ENCODE measurements at regions not wholly inside any gene's neighbourhood (a gene's known extent, or its start where the extent isn't known, plus 50 kb on each side); places are given as distances from the start of the nearest gene placed in this dataset.

- no peaks in the 10 kb centered on the region for H3K4me1 ChIP-seq
- H3K27ac ChIP-seq: no peak overlapping the region
- H3K9me3 ChIP-seq: no peaks in the 10 kb centered on the region
- no peak for TF ChIP-seq POLR2A (IDR thresholded peaks at IDR 0.05)
- TF ChIP-seq CTCF (IDR thresholded peaks at IDR 0.05): no peak
- DNase-seq: no peak
- intact Hi-C loops (cut with DNase I): no loop called here
- no peak overlapping the region for H3K4me3 ChIP-seq (replicated peaks in 1 of 3)
- no peaks in the 10 kb centered on the region for H3K36me3 ChIP-seq
- WGBS, 2 donors: 87 to 97% methylated on average over 3 of the region's 3 CpGs
- H3K27me3 ChIP-seq: no peaks in the 10 kb centered on the region
Measured at GRCh38 chr7:68760556-68760955, 837.7 kb upstream of the AUTS2 start.

GRCh38 chr7:68767462-68767861, 830.8 kb upstream of the AUTS2 start:
- H3K9me3 ChIP-seq: no peaks in the 10 kb centered on the region
- no peak overlapping the region for H3K4me3 ChIP-seq (replicated peaks in 1 of 3)
- DNase-seq: no peak
- no peak overlapping the region for H3K27ac ChIP-seq
- TF ChIP-seq CTCF (IDR thresholded peaks at IDR 0.05) (no peak), POLR2A (IDR thresholded peaks at IDR 0.05) (no peak)
- H3K27me3 ChIP-seq: no peaks in the 10 kb centered on the region
- intact Hi-C loops (cut with DNase I): no loop called here
- 79 to 94% methylated on average over 4 of the region's 4 CpGs for WGBS, 2 donors
- H3K4me1 ChIP-seq: peaks cover 0 to 6% of the 10 kb centered on the region in 2 donors
- H3K36me3 ChIP-seq: no peaks in the 10 kb centered on the region

GRCh38 chr7:68770649-68771048, 827.6 kb upstream of the AUTS2 start:
- Histone ChIP-seq H3K9me3 (no peaks in the 10 kb centered on the region), H3K27ac (no peak overlapping the region), H3K4me1 (peaks cover 0 to 6% of the 10 kb centered on the region in 2 donors), H3K27me3 (no peaks in the 10 kb centered on the region), H3K36me3 (no peaks in the 10 kb centered on the region), H3K4me3 (replicated peaks in 1 of 3) (no peak overlapping the region)
- no peak for TF ChIP-seq POLR2A (IDR thresholded peaks at IDR 0.05)
- no peak for TF ChIP-seq CTCF (IDR thresholded peaks at IDR 0.05)
- DNase-seq: peak; percentile 23
- WGBS, 2 donors: 8 to 22% methylated on average over 6 of the region's 6 CpGs
- intact Hi-C loops (cut with DNase I): no loop called here

GRCh38 chr7:68776326-68776725, 821.9 kb upstream of the AUTS2 start:
- intact Hi-C loops (cut with DNase I): no loop called here
- no peak overlapping the region for H3K27ac ChIP-seq
- no peak for TF ChIP-seq CTCF (IDR thresholded peaks at IDR 0.05)
- TF ChIP-seq POLR2A (IDR thresholded peaks at IDR 0.05): no peak
- no peak for DNase-seq
- WGBS, 2 donors: 66 to 76% methylated on average over 3 of the region's 3 CpGs
- no peak overlapping the region for H3K4me3 ChIP-seq (replicated peaks in 1 of 3)
- H3K9me3 ChIP-seq: no peaks in the 10 kb centered on the region
- no peaks in the 10 kb centered on the region for H3K4me1 ChIP-seq
- H3K27me3 ChIP-seq: no peaks in the 10 kb centered on the region
- H3K36me3 ChIP-seq: no peaks in the 10 kb centered on the region

GRCh38 chr7:68783684-68784083, 814.6 kb upstream of the AUTS2 start:
- WGBS, 2 donors: 85 to 88% methylated on average over 3 of the region's 3 CpGs
- DNase-seq: no peak
- intact Hi-C loops (cut with DNase I): no loop called here
- no peaks in the 10 kb centered on the region for H3K27me3 ChIP-seq
- H3K36me3 ChIP-seq: no peaks in the 10 kb centered on the region
- H3K27ac ChIP-seq: no peak overlapping the region
- peaks cover 6 to 7% of the 10 kb centered on the region in 2 donors for H3K4me1 ChIP-seq
- H3K4me3 ChIP-seq (replicated peaks in 1 of 3): no peak overlapping the region
- H3K9me3 ChIP-seq: no peaks in the 10 kb centered on the region
- TF ChIP-seq POLR2A (IDR thresholded peaks at IDR 0.05): no peak
- TF ChIP-seq CTCF (IDR thresholded peaks at IDR 0.05): no peak
